ENCODE measurements at regions not wholly inside any gene's neighbourhood (a gene's known extent, or its start where the extent isn't known, plus 50 kb on each side); places are given as distances from the start of the nearest gene placed in this dataset.

- Histone ChIP-seq H3K79me2 (ENCODE audit: control insufficient read depth, insufficient read depth, low read length) (no peaks in the 10 kb centered on the region), H3K9me3 (replicated peaks; ENCODE audit: control insufficient read depth, insufficient read depth, low read length) (no peaks in the 10 kb centered on the region; the same call in 2 of the 3 replicates), H3K4me3 (no peak overlapping the region), H3K36me3 (ENCODE audit: control insufficient read depth in 2 of 2, insufficient read depth in 2 of 2, low read length in 1 of 2) (no peaks in the 10 kb centered on the region), H3K27ac (ENCODE audit: control insufficient read depth, insufficient read depth) (no peak overlapping the region), H2AFZ (ENCODE audit: control insufficient read depth, low read depth, low read length) (no peak overlapping the region), H3K4me1 (ENCODE audit: control insufficient read depth, insufficient read depth, low read length) (no peaks in the 10 kb centered on the region), H4K20me1 (ENCODE audit: control insufficient read depth, insufficient read depth) (no peaks in the 10 kb centered on the region), H3K9ac (ENCODE audit: control insufficient read depth, insufficient read depth, low read length) (no peak overlapping the region), H3K4me2 (ENCODE audit: control insufficient read depth, insufficient read depth) (no peak overlapping the region), H3K27me3 (replicated peaks in 1 of 2; ENCODE audit: control insufficient read depth in 2 of 2, insufficient read depth in 2 of 2, low read length in 1 of 2) (no peaks in the 10 kb centered on the region)
- RAD21 ChIA-PET (ENCODE audit: unreplicated experiment): no interaction called here
- CTCF ChIA-PET: interaction anchor here (0.6 kb wide), 1 partner anchor 180 kb away, joined by 3 read pairs; no protein-coding TSS in a partner anchor
- FAIRE-seq (no peak), DNase-seq (ENCODE audit: low read depth, low spot score) (no peak), ATAC-seq (no peak)
- TF ChIP-seq CHD2 (IDR thresholded peaks at IDR 0.05; ENCODE audit: borderline replicate concordance, low read depth, low read length) (no peak), HDAC6 (IDR thresholded peaks at IDR 0.05; ENCODE audit: unreplicated experiment) (no peak), MEF2B (IDR thresholded peaks at IDR 0.05; ENCODE audit: partially characterized antibody, poor library complexity, severe bottlenecking) (no peak), CHD4 (IDR thresholded peaks at IDR 0.05) (no peak)
- no TSS peak for BruUV-seq (replicated peaks)
- intact Hi-C loops (cut with micrococcal nuclease; ENCODE audit: unreplicated experiment) (no loop called here), in situ Hi-C loops (cut with MboI) (no loop called here)
- 70% methylated on average over 28 of the region's 28 CpGs for WGBS (ENCODE audit: insufficient coverage, insufficient replicate concordance, low lambda C conversion rate, missing lambda C conversion rate)
- POLR2A ChIA-PET: no interaction called here
- SMC1A ChIA-PET (ENCODE audit: uncharacterized antibody, unreplicated experiment): no interaction called here
These were observed 1206.6 kb upstream of the TMEM132C start for GRCh38 chr12:127060310-127060847.

GRCh38 chr12:127060933-127061332 lies 1206.0 kb upstream of the TMEM132C start:
- RAD21 ChIA-PET (ENCODE audit: unreplicated experiment): no interaction called here
- in situ Hi-C loops (cut with MboI) (no loop called here), intact Hi-C loops (cut with micrococcal nuclease; ENCODE audit: unreplicated experiment) (no loop called here)
- Histone ChIP-seq H3K27me3 (replicated peaks in 1 of 2; ENCODE audit: control insufficient read depth in 2 of 2, insufficient read depth in 2 of 2, low read length in 1 of 2) (no peaks in the 10 kb centered on the region), H3K36me3 (ENCODE audit: control insufficient read depth in 2 of 2, insufficient read depth in 2 of 2, low read length in 1 of 2) (no peaks in the 10 kb centered on the region), H3K9me3 (replicated peaks; ENCODE audit: control insufficient read depth, insufficient read depth, low read length) (no peaks in the 10 kb centered on the region; the same call in 2 of the 3 replicates), H3K27ac (ENCODE audit: control insufficient read depth, insufficient read depth) (no peak overlapping the region), H4K20me1 (ENCODE audit: control insufficient read depth, insufficient read depth) (no peaks in the 10 kb centered on the region), H3K9ac (ENCODE audit: control insufficient read depth, insufficient read depth, low read length) (no peak overlapping the region), H3K4me1 (ENCODE audit: control insufficient read depth, insufficient read depth, low read length) (no peaks in the 10 kb centered on the region), H3K79me2 (ENCODE audit: control insufficient read depth, insufficient read depth, low read length) (no peaks in the 10 kb centered on the region), H2AFZ (ENCODE audit: control insufficient read depth, low read depth, low read length) (no peak overlapping the region), H3K4me2 (ENCODE audit: control insufficient read depth, insufficient read depth) (no peak overlapping the region), H3K4me3 (no peak overlapping the region)
- ATAC-seq (no peak), FAIRE-seq (no peak), DNase-seq (ENCODE audit: low read depth, low spot score) (no peak)
- TF ChIP-seq CBFB (IDR thresholded peaks at IDR 0.05; ENCODE audit: low read depth): no peak
- TF ChIP-seq FOS (IDR thresholded peaks at IDR 0.05; ENCODE audit: borderline replicate concordance, extremely low read depth, insufficient read length): no peak
- TF ChIP-seq ZBTB4 (CRISPR knock-in tag; IDR thresholded peaks at IDR 0.05): no peak
- TF ChIP-seq MYB (IDR thresholded peaks at IDR 0.05; ENCODE audit: borderline replicate concordance, low read depth, low read length): no peak
- TF ChIP-seq JUNB (IDR thresholded peaks at IDR 0.05): no peak
- CTCF ChIA-PET: no interaction called here
- POLR2A ChIA-PET: no interaction called here
- SMC1A ChIA-PET (ENCODE audit: uncharacterized antibody, unreplicated experiment): no interaction called here
- 60% methylated on average over 14 of the region's 14 CpGs for WGBS (ENCODE audit: insufficient coverage, insufficient replicate concordance, low lambda C conversion rate, missing lambda C conversion rate)
- no TSS peak for BruUV-seq (replicated peaks)
